GM12878 (cell line): ENCODE measurements at regions not wholly inside any gene's neighbourhood (a gene's known extent, or its start where the extent isn't known, plus 50 kb on each side); places are given as distances from the start of the nearest gene placed in this dataset.

Experiments used
- SIN3A ChIP-seq: IDR thresholded peaks from 2 replicates; pipeline ENCODE4 v1.6.1; 2012; ENCODE audit warnings: low read depth, low read length, improper control_type of control experiment
- SP1 ChIP-seq: IDR thresholded peaks from one replicate; pipeline ENCODE4 v1.6.1; 2011; ENCODE audit warnings: low read depth, low read length

- no peak for TF ChIP-seq SIN3A
- no peak for TF ChIP-seq SP1
Measured at GRCh38 chr9:129321286-129322021, 143.4 kb upstream of the IER5L start.
